Esophagus squamous epithelium (tissue), 5 donors: ENCODE measurements at regions not wholly inside any gene's neighbourhood (a gene's known extent, or its start where the extent isn't known, plus 50 kb on each side); places are given as distances from the start of the nearest gene placed in this dataset.
"Not testable (repeated sequence)": the region's sequence is repeated elsewhere in the genome, so short reads cannot be mapped to it uniquely, and the experiment has no call there.

Source experiments
- DNase-seq: peaks from one replicate; lab custom pipeline; 2025; lab: John Stamatoyannopoulos, UW
- H3K27ac ChIP-seq, 4 donors: fragments of 200-600 bp; sonication (generic); one replicate each; pipeline ENCODE4 v1.5.1; 2016 to 2019; ENCODE audit warnings: mild to moderate bottlenecking in 1 of 4
- H3K27me3 ChIP-seq, 4 donors: fragments of 200-600 bp; sonication (generic); 1 replicate in 3 of 4; 2 replicates in 1 of 4; pipeline versions ENCODE4 v1.5.1 to v1.6.0; 2017 to 2021; ENCODE audit warnings: antibody characterized with exemption in 1 of 4
- H3K36me3 ChIP-seq, 3 donors: fragments of 200-600 bp; sonication (generic); one replicate each; pipeline ENCODE4 v1.5.1; 2016 to 2019
- H3K4me1 ChIP-seq, 3 donors: fragments of 200-600 bp; sonication (generic); one replicate each; pipeline ENCODE4 v1.5.1; 2017 to 2019
- H3K4me3 ChIP-seq, 4 donors: fragments of 200-600 bp; sonication (generic); 1 replicate in 3 of 4; 2 replicates in 1 of 4; pipeline ENCODE4 v1.5.1; 2016 to 2019; ENCODE audit warnings: mild to moderate bottlenecking in 2 of 4, moderate library complexity in 1 of 4
- H3K9me3 ChIP-seq, 3 donors: fragments of 200-600 bp; sonication (generic); one replicate each; pipeline ENCODE4 v1.5.1; 2016 to 2019
- CTCF ChIP-seq, 6 experiments: fragments of 450-650 bp in 4 of 6; fragments of 200-600 bp in 2 of 6; sonication (generic) in 2 of 6; IDR thresholded peaks; one replicate each; pipeline ENCODE4 v1.5.1; 2016 to 2019; ENCODE audit warnings: antibody characterized with exemption in 6 of 6, mild to moderate bottlenecking in 4 of 6, moderate library complexity in 4 of 6
- POLR2A ChIP-seq, 4 donors: fragments of 450-650 bp; IDR thresholded peaks; one replicate each; pipeline ENCODE4 v1.6.1; 2017; ENCODE audit warnings: antibody characterized with exemption in 4 of 4, mild to moderate bottlenecking in 4 of 4, moderate library complexity in 3 of 4
- WGBS, 2 donors: methylation state at CpG; one replicate each; pipeline ENCODE4 v1.1.5; 2018; 5-methylcytosine and 5-hydroxymethylcytosine counted together
- intact Hi-C: fragments of 100-400 bp; cut with DNase I; formaldehyde crosslinking; loops from one replicate; pipeline ENCODE4 v1.15.0; 2022
- donor health status: DM: yes; HTN: yes; CAD: no.

- Histone ChIP-seq H3K36me3 (no peaks in the 10 kb centered on the region), H3K27ac (no peak overlapping the region), H3K4me1 (peaks cover 0 to 6% (median 0%) of the 10 kb centered on the region in 3 donors), H3K27me3 (peaks cover 0 to 20% (median 0%) of the 10 kb centered on the region in 4 donors), H3K4me3 (no peak overlapping the region), H3K9me3 (no peaks in the 10 kb centered on the region)
- TF ChIP-seq CTCF (IDR thresholded peaks at IDR 0.05) (no peak), POLR2A (IDR thresholded peaks at IDR 0.05) (no peak)
- no peak for DNase-seq
- 67 to 80% methylated on average over 4 to 5 of the region's 5 CpGs for WGBS, 2 donors
- intact Hi-C loops = no loop called here
Measured at GRCh38 chr20:56914532-56914931, 285.4 kb downstream of the TFAP2C start.

GRCh38 chr20:56916345-56916622, 287.2 kb downstream of the TFAP2C start:
- intact Hi-C loops = no loop called here

GRCh38 chr20:56920041-56920440, 290.9 kb downstream of the TFAP2C start:
- H3K27me3 ChIP-seq = peaks cover 0 to 52% (median 6%) of the 10 kb centered on the region in 4 donors
- DNase-seq, intact Hi-C loops: not testable (repeated sequence)

More at GRCh38 chr20:56916345-56916622, 287.2 kb downstream of the TFAP2C start:
- no peak for DNase-seq
- TF ChIP-seq CTCF (IDR thresholded peaks at IDR 0.05) (no peak), POLR2A (IDR thresholded peaks at IDR 0.05) (no peak)
- 80 to 83% methylated on average over 8 to 9 of the region's 10 CpGs for WGBS, 2 donors
- Histone ChIP-seq H3K4me3 (no peak overlapping the region), H3K27me3 (peaks cover 0 to 30% (median 0%) of the 10 kb centered on the region in 4 donors), H3K4me1 (peaks cover 0 to 5% (median 0%) of the 10 kb centered on the region in 3 donors), H3K9me3 (no peaks in the 10 kb centered on the region), H3K27ac (no peak overlapping the region), H3K36me3 (no peaks in the 10 kb centered on the region)

GRCh38 chr20:56922497-56922896, 293.4 kb downstream of the TFAP2C start:
- H3K9me3 ChIP-seq = no peaks in the 10 kb centered on the region
- H3K4me1 ChIP-seq = peaks cover 0 to 21% (median 10%) of the 10 kb centered on the region in 3 donors
- no peak overlapping the region for H3K27ac ChIP-seq
- WGBS, 2 donors = 62 to 63% methylated on average over 9 of the region's 9 CpGs
- intact Hi-C loops = no loop called here
- H3K4me3 ChIP-seq = no peak overlapping the region
- no peaks in the 10 kb centered on the region for H3K36me3 ChIP-seq
- H3K27me3 ChIP-seq = peaks cover 0 to 72% (median 14%) of the 10 kb centered on the region in 4 donors
- TF ChIP-seq POLR2A (IDR thresholded peaks at IDR 0.05) (no peak), CTCF (IDR thresholded peaks at IDR 0.05) (no peak)
- DNase-seq = no peak

More at GRCh38 chr20:56920041-56920440, 290.9 kb downstream of the TFAP2C start:
- not testable (repeated sequence) for H3K36me3 ChIP-seq, H3K4me1 ChIP-seq, H3K27ac ChIP-seq, H3K9me3 ChIP-seq, H3K4me3 ChIP-seq
- WGBS, 2 donors = 32 to 35% methylated on average over 3 to 4 of the region's 4 CpGs

GRCh38 chr20:56924292-56925081, 295.4 kb downstream of the TFAP2C start:
- Histone ChIP-seq H3K4me3 (peak overlapping the region in 2 of 4 donors; percentile 35 to 59), H3K27me3 (peaks cover 0 to 91% (median 17%) of the 10 kb centered on the region in 4 donors), H3K36me3 (no peaks in the 10 kb centered on the region), H3K27ac (no peak overlapping the region), H3K9me3 (no peaks in the 10 kb centered on the region), H3K4me1 (peaks cover 0 to 21% (median 10%) of the 10 kb centered on the region in 3 donors)
- no peak for DNase-seq
- TF ChIP-seq CTCF (IDR thresholded peaks at IDR 0.05) = no peak
- TF ChIP-seq POLR2A (IDR thresholded peaks at IDR 0.05) = no peak
- 47 to 50% methylated on average over 34 of the region's 34 CpGs for WGBS, 2 donors
- intact Hi-C loops = no loop called here
